Endothelial cell (in vitro differentiated cells): ENCODE measurements at regions not wholly inside any gene's neighbourhood (a gene's known extent, or its start where the extent isn't known, plus 50 kb on each side); places are given as distances from the start of the nearest gene placed in this dataset.

Source experiments
- DNase-seq: peaks from one replicate; pipeline ENCODE4 v3.0.0; 2021; ENCODE audit warnings: low spot score
- H3K27ac Mint-ChIP-seq: one replicate; pipeline ENCODE4 v1.8.0; 2021; ENCODE audit warnings: mixed read lengths, inconsistent platforms; ENCODE audit not compliant: unreplicated experiment
- H3K27me3 Mint-ChIP-seq: one replicate; pipeline ENCODE4 v1.8.0; 2021; ENCODE audit warnings: mild to moderate bottlenecking, moderate library complexity, mixed read lengths, inconsistent platforms; ENCODE audit not compliant: unreplicated experiment
- H3K36me3 Mint-ChIP-seq: one replicate; pipeline ENCODE4 v1.8.0; 2021; ENCODE audit warnings: mild to moderate bottlenecking, low read depth, mixed read lengths, inconsistent platforms; ENCODE audit not compliant: unreplicated experiment
- H3K4me1 Mint-ChIP-seq: one replicate; pipeline ENCODE4 v1.8.0; 2021; ENCODE audit warnings: mild to moderate bottlenecking, mixed read lengths, inconsistent platforms; ENCODE audit not compliant: unreplicated experiment
- H3K4me3 Mint-ChIP-seq: one replicate; pipeline ENCODE4 v1.8.0; 2021; ENCODE audit warnings: mild to moderate bottlenecking, mixed read lengths, inconsistent platforms; ENCODE audit not compliant: unreplicated experiment
- H3K9me3 Mint-ChIP-seq: one replicate; pipeline ENCODE4 v1.8.0; 2021; ENCODE audit warnings: mixed read lengths, inconsistent platforms; ENCODE audit not compliant: unreplicated experiment
- TF ChIP-seq, protein P1 (sequence below): fragments of 200-600 bp; sonication (generic); IDR thresholded peaks from one replicate; pipeline ENCODE4 v1.5.0; 2021; ENCODE audit warnings: antibody characterized with exemption; ENCODE audit not compliant: unreplicated experiment

DNA sequence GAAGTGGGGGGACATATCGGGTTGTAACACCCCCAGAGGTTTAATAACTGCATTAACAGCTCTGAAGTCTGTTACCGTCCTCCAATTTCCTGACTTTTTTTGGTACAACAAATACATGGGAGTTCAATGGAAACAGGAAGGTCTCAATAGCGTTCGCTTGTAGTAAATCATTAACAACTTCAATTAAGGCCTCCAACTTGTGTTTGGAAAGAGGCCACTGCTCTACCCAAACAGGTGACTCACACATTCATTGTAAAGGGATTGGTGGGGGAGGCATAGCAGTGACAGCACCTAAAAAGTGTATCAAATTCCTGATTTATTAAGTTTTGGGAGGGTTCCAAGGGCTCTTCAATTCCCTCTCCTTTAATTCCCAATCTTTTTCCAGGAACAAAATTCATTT lies 1046.2 kb upstream of the AMELY start:
- no peak overlapping the region for H3K27ac Mint-ChIP-seq
- no peak overlapping the region for H3K4me3 Mint-ChIP-seq
- H3K9me3 Mint-ChIP-seq, result no peaks in the 10 kb centered on the region
- H3K36me3 Mint-ChIP-seq, result no peaks in the 10 kb centered on the region
- no peak for DNase-seq
- peaks cover 4% of the 10 kb centered on the region for H3K27me3 Mint-ChIP-seq
- H3K4me1 Mint-ChIP-seq, result no peaks in the 10 kb centered on the region
- TF ChIP-seq, protein P1, sequence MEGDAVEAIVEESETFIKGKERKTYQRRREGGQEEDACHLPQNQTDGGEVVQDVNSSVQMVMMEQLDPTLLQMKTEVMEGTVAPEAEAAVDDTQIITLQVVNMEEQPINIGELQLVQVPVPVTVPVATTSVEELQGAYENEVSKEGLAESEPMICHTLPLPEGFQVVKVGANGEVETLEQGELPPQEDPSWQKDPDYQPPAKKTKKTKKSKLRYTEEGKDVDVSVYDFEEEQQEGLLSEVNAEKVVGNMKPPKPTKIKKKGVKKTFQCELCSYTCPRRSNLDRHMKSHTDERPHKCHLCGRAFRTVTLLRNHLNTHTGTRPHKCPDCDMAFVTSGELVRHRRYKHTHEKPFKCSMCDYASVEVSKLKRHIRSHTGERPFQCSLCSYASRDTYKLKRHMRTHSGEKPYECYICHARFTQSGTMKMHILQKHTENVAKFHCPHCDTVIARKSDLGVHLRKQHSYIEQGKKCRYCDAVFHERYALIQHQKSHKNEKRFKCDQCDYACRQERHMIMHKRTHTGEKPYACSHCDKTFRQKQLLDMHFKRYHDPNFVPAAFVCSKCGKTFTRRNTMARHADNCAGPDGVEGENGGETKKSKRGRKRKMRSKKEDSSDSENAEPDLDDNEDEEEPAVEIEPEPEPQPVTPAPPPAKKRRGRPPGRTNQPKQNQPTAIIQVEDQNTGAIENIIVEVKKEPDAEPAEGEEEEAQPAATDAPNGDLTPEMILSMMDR, result no peak

DNA sequence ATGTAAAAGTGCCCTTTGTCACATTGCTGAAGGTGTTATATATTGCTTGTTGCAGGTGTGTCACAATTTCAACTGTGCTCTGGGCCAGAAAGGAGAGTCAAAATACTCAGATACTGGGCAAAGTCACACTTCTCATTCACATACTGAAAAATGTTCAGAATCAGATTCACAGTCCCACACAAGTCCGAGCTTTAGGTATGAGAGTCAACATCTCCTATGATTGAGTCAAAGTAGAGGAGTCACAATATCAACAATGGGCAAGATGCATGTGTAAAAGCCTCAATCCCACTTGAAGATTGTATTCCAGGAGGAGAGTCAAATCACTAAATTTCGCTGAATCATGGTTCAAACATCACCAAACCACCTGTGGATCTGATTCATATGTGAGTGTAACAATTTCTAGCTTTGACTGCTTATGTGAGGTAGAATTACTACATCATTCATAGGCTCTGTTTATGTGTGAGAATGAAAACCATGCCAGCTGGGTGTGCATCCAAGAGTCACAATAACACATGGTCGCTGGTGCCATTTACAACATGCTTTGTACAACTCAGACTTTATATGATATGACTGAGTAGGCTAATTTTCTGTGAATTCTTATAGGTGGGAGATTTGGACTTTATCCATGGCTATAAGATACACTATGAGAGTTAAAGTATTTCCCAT lies 1039.8 kb upstream of the AMELY start:
- H3K4me1 Mint-ChIP-seq, result no peaks in the 10 kb centered on the region

DNA sequence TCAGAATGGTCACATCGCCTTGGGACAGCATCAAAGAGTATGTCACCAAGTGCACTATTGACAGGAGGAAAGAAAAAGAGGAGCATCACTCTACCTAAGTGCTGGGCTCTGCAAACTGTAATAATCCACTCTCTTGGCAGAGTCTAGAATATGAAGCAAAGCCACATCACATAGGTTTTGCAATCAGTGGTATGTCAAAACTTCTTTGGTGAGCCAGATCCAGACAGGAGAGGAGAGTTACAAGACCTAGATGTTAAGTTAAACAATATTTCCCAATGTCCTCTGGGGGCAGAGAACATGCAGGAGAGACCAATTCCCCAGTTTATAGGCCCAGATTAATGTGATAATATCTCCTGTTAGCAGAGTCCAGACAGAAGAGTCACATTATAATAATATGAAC lies 1032.6 kb upstream of the AMELY start:
- TF ChIP-seq, protein P1, result no peak
- Mint-ChIP-seq H3K4me1 (no peaks in the 10 kb centered on the region), H3K4me3 (no peak overlapping the region), H3K27me3 (no peaks in the 10 kb centered on the region), H3K27ac (no peak overlapping the region), H3K36me3 (no peaks in the 10 kb centered on the region), H3K9me3 (no peaks in the 10 kb centered on the region)
- no peak for DNase-seq

More for the DNA sequence above, 1039.8 kb upstream of the AMELY start:
- no peak for DNase-seq
- peaks cover 2% of the 10 kb centered on the region for H3K27me3 Mint-ChIP-seq
- no peak overlapping the region for H3K27ac Mint-ChIP-seq
- H3K36me3 Mint-ChIP-seq, result no peaks in the 10 kb centered on the region
- H3K4me3 Mint-ChIP-seq, result no peak overlapping the region
- TF ChIP-seq, protein P1, result no peak
- H3K9me3 Mint-ChIP-seq, result no peaks in the 10 kb centered on the region

DNA sequence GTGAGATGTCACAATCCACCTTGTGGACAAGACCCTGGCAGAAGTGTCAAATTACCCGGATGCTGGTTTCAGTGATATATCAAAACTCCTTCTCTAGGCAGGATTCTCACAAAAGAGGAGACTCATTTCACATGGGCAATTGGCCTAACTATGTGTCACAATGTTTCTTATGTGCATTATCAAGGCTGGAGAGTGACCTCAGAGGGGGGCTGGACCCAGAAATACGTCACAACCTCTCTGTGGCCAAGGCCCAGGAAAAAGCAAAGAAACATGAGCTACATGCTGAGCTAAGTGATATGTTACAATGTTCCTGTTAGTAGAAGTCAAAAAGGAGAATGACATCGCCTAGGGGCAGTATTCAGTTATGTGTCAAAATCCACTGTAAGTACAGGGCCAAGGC lies 1031.2 kb upstream of the AMELY start:
- Mint-ChIP-seq H3K27ac (no peak overlapping the region), H3K27me3 (no peaks in the 10 kb centered on the region), H3K36me3 (no peaks in the 10 kb centered on the region), H3K4me1 (no peaks in the 10 kb centered on the region), H3K4me3 (no peak overlapping the region), H3K9me3 (no peaks in the 10 kb centered on the region)
- no peak for DNase-seq
- TF ChIP-seq, protein P1, result no peak

DNA sequence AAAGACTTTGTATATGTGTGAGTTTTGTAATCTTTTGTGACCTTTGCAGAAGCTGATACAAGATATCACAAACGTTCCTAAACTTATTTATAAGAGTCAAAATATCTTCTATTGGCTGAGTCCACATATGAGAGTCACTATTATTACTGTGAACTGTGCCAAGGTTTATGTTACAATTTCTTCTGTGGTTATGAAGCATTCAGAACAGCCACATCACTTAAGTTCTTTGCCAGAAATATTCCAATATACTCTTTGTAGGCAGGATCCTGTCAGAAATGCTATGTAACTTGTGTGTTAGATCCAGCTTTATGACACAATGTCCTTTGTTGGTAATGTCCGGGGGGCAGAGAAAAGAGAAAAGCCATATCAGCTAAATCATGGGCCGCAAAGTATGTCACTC lies 1030.3 kb upstream of the AMELY start:
- Mint-ChIP-seq H3K27ac (no peak overlapping the region), H3K4me1 (no peaks in the 10 kb centered on the region), H3K36me3 (no peaks in the 10 kb centered on the region), H3K9me3 (no peaks in the 10 kb centered on the region), H3K4me3 (no peak overlapping the region), H3K27me3 (no peaks in the 10 kb centered on the region)
- DNase-seq, result no peak
- TF ChIP-seq, protein P1, result no peak
